Tibial artery (tissue), 4 donors: ENCODE measurements at regions not wholly inside any gene's neighbourhood (a gene's known extent, or its start where the extent isn't known, plus 50 kb on each side); places are given as distances from the start of the nearest gene placed in this dataset.

Experiments used
- DNase-seq, 2 donors: peaks; one replicate each; pipeline ENCODE4 v3.0.0-alpha.2; 2019
- H3K27ac ChIP-seq, 2 donors: fragments of 200-600 bp; sonication (generic) in 1 of 2; 1 replicate in 1 of 2; 2 replicates in 1 of 2; pipeline ENCODE4 v1.5.1; 2018 to 2019; ENCODE audit warnings: mild to moderate bottlenecking in 1 of 2
- H3K27me3 ChIP-seq, 2 donors: fragments of 200-600 bp; sonication (generic) in 1 of 2; one replicate each; pipeline versions ENCODE4 v1.5.1 to v1.6.0; 2016 to 2019
- H3K36me3 ChIP-seq, 3 donors: fragments of 200-600 bp; sonication (generic) in 2 of 3; one replicate each; pipeline ENCODE4 v1.5.1; 2016 to 2019; ENCODE audit warnings: mild to moderate bottlenecking in 2 of 3
- H3K4me1 ChIP-seq, 4 donors: fragments of 200-600 bp; sonication (generic) in 2 of 4; 1 replicate in 3 of 4; 2 replicates in 1 of 4; pipeline ENCODE4 v1.5.1; 2016 to 2019
- H3K4me3 ChIP-seq, 2 donors: fragments of 200-600 bp; sonication (generic) in 1 of 2; 1 replicate in 1 of 2; 2 replicates in 1 of 2; pipeline ENCODE4 v1.5.1; 2018 to 2019; ENCODE audit warnings: mild to moderate bottlenecking in 2 of 2
- H3K9me3 ChIP-seq, 3 donors: fragments of 200-600 bp; sonication (generic) in 1 of 3; one replicate each; pipeline ENCODE4 v1.5.1; 2016 to 2019
- intact Hi-C: fragments of 100-400 bp; cut with DNase I; formaldehyde crosslinking; loops from one replicate; pipeline ENCODE4 v1.15.0; 2023; ENCODE audit warnings: low total_unique reads
- TF ChIP-seq, protein P1 (sequence below), 2 experiments: fragments of 200-600 bp in 1 of 2; fragments of 450-650 bp in 1 of 2; IDR thresholded peaks; one replicate each; pipeline ENCODE4 v1.5.1; 2017 to 2019; ENCODE audit warnings: antibody characterized with exemption in 2 of 2, mild to moderate bottlenecking in 1 of 2, moderate library complexity in 1 of 2

- no peak for DNase-seq
- Histone ChIP-seq H3K27me3 (no peaks in the 10 kb centered on the region), H3K4me1 (no peaks in the 10 kb centered on the region), H3K36me3 (no peaks in the 10 kb centered on the region), H3K9me3 (peaks cover 0 to 6% (median 0%) of the 10 kb centered on the region in 3 donors), H3K27ac (no peak overlapping the region), H3K4me3 (no peak overlapping the region)
- intact Hi-C loops = no loop called here
- TF ChIP-seq, protein P1, sequence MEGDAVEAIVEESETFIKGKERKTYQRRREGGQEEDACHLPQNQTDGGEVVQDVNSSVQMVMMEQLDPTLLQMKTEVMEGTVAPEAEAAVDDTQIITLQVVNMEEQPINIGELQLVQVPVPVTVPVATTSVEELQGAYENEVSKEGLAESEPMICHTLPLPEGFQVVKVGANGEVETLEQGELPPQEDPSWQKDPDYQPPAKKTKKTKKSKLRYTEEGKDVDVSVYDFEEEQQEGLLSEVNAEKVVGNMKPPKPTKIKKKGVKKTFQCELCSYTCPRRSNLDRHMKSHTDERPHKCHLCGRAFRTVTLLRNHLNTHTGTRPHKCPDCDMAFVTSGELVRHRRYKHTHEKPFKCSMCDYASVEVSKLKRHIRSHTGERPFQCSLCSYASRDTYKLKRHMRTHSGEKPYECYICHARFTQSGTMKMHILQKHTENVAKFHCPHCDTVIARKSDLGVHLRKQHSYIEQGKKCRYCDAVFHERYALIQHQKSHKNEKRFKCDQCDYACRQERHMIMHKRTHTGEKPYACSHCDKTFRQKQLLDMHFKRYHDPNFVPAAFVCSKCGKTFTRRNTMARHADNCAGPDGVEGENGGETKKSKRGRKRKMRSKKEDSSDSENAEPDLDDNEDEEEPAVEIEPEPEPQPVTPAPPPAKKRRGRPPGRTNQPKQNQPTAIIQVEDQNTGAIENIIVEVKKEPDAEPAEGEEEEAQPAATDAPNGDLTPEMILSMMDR (IDR thresholded peaks at IDR 0.05) = no peak
Observed at GRCh38 chr18:27274901-27275300, 89.8 kb upstream of the CHST9 start.

GRCh38 chr18:27270508-27270907 is 85.4 kb upstream of the CHST9 start:
- Histone ChIP-seq H3K27ac (no peak overlapping the region), H3K4me1 (no peaks in the 10 kb centered on the region), H3K27me3 (no peaks in the 10 kb centered on the region), H3K9me3 (peaks cover 0 to 6% (median 0%) of the 10 kb centered on the region in 3 donors), H3K36me3 (no peaks in the 10 kb centered on the region), H3K4me3 (no peak overlapping the region)
- TF ChIP-seq, protein P1 (IDR thresholded peaks at IDR 0.05) = no peak
- intact Hi-C loops = no loop called here
- DNase-seq = no peak

GRCh38 chr18:27263369-27263768 is 78.3 kb upstream of the CHST9 start:
- no peaks in the 10 kb centered on the region for H3K27me3 ChIP-seq
- TF ChIP-seq, protein P1 (IDR thresholded peaks at IDR 0.05) = no peak
- intact Hi-C loops = no loop called here

GRCh38 chr18:27261769-27262549 is 76.9 kb upstream of the CHST9 start:
- TF ChIP-seq, protein P1 (IDR thresholded peaks at IDR 0.05) = no peak
- no peak for DNase-seq
- H3K4me1 ChIP-seq = no peaks in the 10 kb centered on the region

More at GRCh38 chr18:27263369-27263768, 78.3 kb upstream of the CHST9 start:
- DNase-seq = no peak
- Histone ChIP-seq H3K27ac (no peak overlapping the region), H3K36me3 (no peaks in the 10 kb centered on the region), H3K9me3 (no peaks in the 10 kb centered on the region), H3K4me3 (no peak overlapping the region), H3K4me1 (no peaks in the 10 kb centered on the region)

DNA sequence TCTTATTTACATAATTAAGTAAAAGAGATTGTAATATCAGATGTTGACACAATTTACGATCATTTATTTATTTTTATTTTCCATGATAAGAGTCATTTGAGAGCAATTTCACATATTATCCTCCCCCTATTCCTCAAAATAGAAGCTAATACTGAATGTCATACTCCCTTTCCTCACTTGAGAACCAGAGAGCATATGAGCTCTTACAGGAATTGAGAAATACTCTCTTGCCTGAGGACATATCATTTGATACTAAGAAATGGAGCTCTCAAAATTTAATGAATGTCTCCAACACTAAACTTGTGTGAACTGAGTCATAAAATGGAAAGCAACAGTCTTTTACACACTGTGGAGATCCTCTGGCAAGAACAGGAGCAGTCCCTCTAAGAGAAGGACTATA is 68.5 kb upstream of the CHST9 start:
- DNase-seq = no peak
- Histone ChIP-seq H3K36me3 (no peaks in the 10 kb centered on the region), H3K4me3 (no peak overlapping the region), H3K27ac (no peak overlapping the region), H3K4me1 (no peaks in the 10 kb centered on the region), H3K27me3 (no peaks in the 10 kb centered on the region), H3K9me3 (no peaks in the 10 kb centered on the region)
- TF ChIP-seq, protein P1 (IDR thresholded peaks at IDR 0.05) = no peak
- intact Hi-C loops = no loop called here

More at GRCh38 chr18:27261769-27262549, 76.9 kb upstream of the CHST9 start:
- Histone ChIP-seq H3K4me3 (no peak overlapping the region), H3K27ac (no peak overlapping the region), H3K27me3 (no peaks in the 10 kb centered on the region), H3K36me3 (no peaks in the 10 kb centered on the region), H3K9me3 (no peaks in the 10 kb centered on the region)
- intact Hi-C loops = no loop called here
